ENCODE measurements at regions not wholly inside any gene's neighbourhood (a gene's known extent, or its start where the extent isn't known, plus 50 kb on each side); places are given as distances from the start of the nearest gene placed in this dataset.

- Mint-ChIP-seq H3K4me1 (ENCODE audit: low read depth, unreplicated experiment) (peaks cover 7% of the 10 kb centered on the region), H3K27me3 (ENCODE audit: insufficient read depth, unreplicated experiment) (no peaks in the 10 kb centered on the region), H3K27ac (ENCODE audit: unreplicated experiment) (no peak overlapping the region), H3K4me3 (ENCODE audit: unreplicated experiment) (no peak overlapping the region), H3K9me3 (ENCODE audit: unreplicated experiment) (no peaks in the 10 kb centered on the region), H3K36me3 (ENCODE audit: insufficient read depth, unreplicated experiment) (no peaks in the 10 kb centered on the region)
- no TSS peak for BruUV-seq (replicated peaks)
- Histone ChIP-seq H3K4me3 (ENCODE audit: low read depth, low read length) (no peak overlapping the region), H3K9me3 (no peaks in the 10 kb centered on the region), H3K4me1 (peaks cover 4% of the 10 kb centered on the region; the same call in 1 of the 2 replicates), H3K36me3 (ENCODE audit: control insufficient read depth, insufficient read depth, low read length) (no peaks in the 10 kb centered on the region), H3K27me3 (replicated peaks; ENCODE audit: control insufficient read depth, insufficient read depth, low read length) (no peaks in the 10 kb centered on the region)
- DNase-seq, result no peak
- no peak for TF ChIP-seq CTCF (IDR thresholded peaks at IDR 0.05; ENCODE audit: insufficient read depth in 1 of 2, low read depth in 1 of 2, low read length in 1 of 2, severe bottlenecking in 1 of 2, unreplicated experiment in 1 of 2)
- POLR2A ChIA-PET, result no interaction called here
- intact Hi-C loops (cut with micrococcal nuclease; ENCODE audit: unreplicated experiment), result no loop called here
- CTCF ChIA-PET, result no interaction called here
These were observed 64.7 kb upstream of the NGF start for GRCh38 chr1:115402753-115403184.

- H3K27ac Mint-ChIP-seq (ENCODE audit: unreplicated experiment), result no peak overlapping the region
- Histone ChIP-seq H3K4me1 (peaks cover 4% of the 10 kb centered on the region; the same call in 1 of the 2 replicates), H3K27me3 (replicated peaks; ENCODE audit: control insufficient read depth, insufficient read depth, low read length) (no peaks in the 10 kb centered on the region), H3K36me3 (ENCODE audit: control insufficient read depth, insufficient read depth, low read length) (no peaks in the 10 kb centered on the region), H3K9me3 (no peaks in the 10 kb centered on the region), H3K4me3 (ENCODE audit: low read depth, low read length) (no peak overlapping the region)
- TF ChIP-seq CTCF (IDR thresholded peaks at IDR 0.05; ENCODE audit: insufficient read depth in 1 of 2, low read depth in 1 of 2, low read length in 1 of 2, severe bottlenecking in 1 of 2, unreplicated experiment in 1 of 2), result no peak
- H3K27me3 Mint-ChIP-seq (ENCODE audit: insufficient read depth, unreplicated experiment), result no peaks in the 10 kb centered on the region
- BruUV-seq (replicated peaks), result no TSS peak
- intact Hi-C loops (cut with micrococcal nuclease; ENCODE audit: unreplicated experiment), result no loop called here
- no peak for DNase-seq
- ChIA-PET POLR2A (no interaction called here), CTCF (no interaction called here)
- H3K4me3 Mint-ChIP-seq (ENCODE audit: unreplicated experiment), result no peak overlapping the region
- peaks cover 7% of the 10 kb centered on the region for H3K4me1 Mint-ChIP-seq (ENCODE audit: low read depth, unreplicated experiment)
- no peaks in the 10 kb centered on the region for H3K36me3 Mint-ChIP-seq (ENCODE audit: insufficient read depth, unreplicated experiment)
- H3K9me3 Mint-ChIP-seq (ENCODE audit: unreplicated experiment), result no peaks in the 10 kb centered on the region
These were observed 63.6 kb upstream of the NGF start for GRCh38 chr1:115401676-115402075.

GRCh38 chr1:115400891-115401290, 62.8 kb upstream of the NGF start:
- H3K9me3 Mint-ChIP-seq (ENCODE audit: unreplicated experiment), result no peaks in the 10 kb centered on the region
- Histone ChIP-seq H3K4me3 (ENCODE audit: low read depth, low read length) (no peak overlapping the region), H3K36me3 (ENCODE audit: control insufficient read depth, insufficient read depth, low read length) (no peaks in the 10 kb centered on the region), H3K27me3 (replicated peaks; ENCODE audit: control insufficient read depth, insufficient read depth, low read length) (no peaks in the 10 kb centered on the region), H3K9me3 (no peaks in the 10 kb centered on the region), H3K4me1 (peaks cover 4% of the 10 kb centered on the region; the same call in 1 of the 2 replicates)
- TF ChIP-seq CTCF (IDR thresholded peaks at IDR 0.05; ENCODE audit: insufficient read depth in 1 of 2, low read depth in 1 of 2, low read length in 1 of 2, severe bottlenecking in 1 of 2, unreplicated experiment in 1 of 2), result no peak
- H3K4me1 Mint-ChIP-seq (ENCODE audit: low read depth, unreplicated experiment), result peaks cover 7% of the 10 kb centered on the region
- POLR2A ChIA-PET, result no interaction called here
- no peak overlapping the region for H3K4me3 Mint-ChIP-seq (ENCODE audit: unreplicated experiment)
- intact Hi-C loops (cut with micrococcal nuclease; ENCODE audit: unreplicated experiment), result no loop called here
- no peaks in the 10 kb centered on the region for H3K36me3 Mint-ChIP-seq (ENCODE audit: insufficient read depth, unreplicated experiment)
- no peaks in the 10 kb centered on the region for H3K27me3 Mint-ChIP-seq (ENCODE audit: insufficient read depth, unreplicated experiment)
- H3K27ac Mint-ChIP-seq (ENCODE audit: unreplicated experiment), result no peak overlapping the region
- no peak for DNase-seq
- no TSS peak for BruUV-seq (replicated peaks)
- CTCF ChIA-PET, result no interaction called here

Measured in Caco-2 (cell line).